ENCODE measurements at regions not wholly inside any gene's neighbourhood (a gene's known extent, or its start where the extent isn't known, plus 50 kb on each side); places are given as distances from the start of the nearest gene placed in this dataset.

- H3K9ac ChIP-seq (ENCODE audit: low read length in 2 of 2) = no peak overlapping the region
- H3K4me3 ChIP-seq (ENCODE audit: low read length in 2 of 2) = no peak overlapping the region
- H3K27ac ChIP-seq (ENCODE audit: low read length) = no peak overlapping the region
- no peaks in the 10 kb centered on the region for H3K36me3 ChIP-seq (ENCODE audit: control insufficient read depth in 2 of 2, insufficient read depth in 2 of 2, low read length in 2 of 2)
- no peaks in the 10 kb centered on the region for H3K27me3 ChIP-seq (ENCODE audit: control insufficient read depth in 1 of 2, insufficient read depth in 2 of 2, low read length in 2 of 2)
- no peaks in the 10 kb centered on the region for H3K9me3 ChIP-seq (ENCODE audit: control insufficient read depth in 2 of 2, low read length in 2 of 2)
- no peaks in the 10 kb centered on the region for H3K4me1 ChIP-seq (ENCODE audit: control insufficient read depth, insufficient read depth, low read length)
Measured at GRCh38 chr18:73944715-73945114, 202.9 kb downstream of the FBXO15 start.

DNA sequence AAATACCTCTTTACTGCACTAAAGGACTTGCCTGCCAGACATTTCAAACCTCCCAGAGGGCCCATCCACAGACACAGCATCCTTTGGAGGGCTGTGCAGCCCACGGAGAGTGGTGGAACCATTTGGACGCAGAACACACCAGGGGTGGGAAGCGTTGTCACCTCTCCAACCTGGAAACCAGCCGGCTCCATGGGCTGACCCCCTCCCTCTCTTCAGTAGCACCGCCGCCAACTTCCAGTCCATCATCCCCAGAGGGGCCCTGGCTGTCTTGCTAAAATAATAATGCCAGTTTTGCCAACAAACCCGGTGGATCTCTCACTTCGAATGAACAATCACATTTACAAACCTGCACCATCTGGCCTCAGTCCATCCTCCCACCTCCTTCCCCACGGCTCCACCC lies 203.9 kb downstream of the FBXO15 start:
- Histone ChIP-seq H3K9me3 (ENCODE audit: control insufficient read depth in 2 of 2, low read length in 2 of 2) (no peaks in the 10 kb centered on the region), H3K27ac (ENCODE audit: low read length) (no peak overlapping the region)

GRCh38 chr18:73942956-73943355 lies 204.7 kb downstream of the FBXO15 start:
- H3K27ac ChIP-seq (ENCODE audit: low read length) = no peak overlapping the region
- H3K9me3 ChIP-seq (ENCODE audit: control insufficient read depth in 2 of 2, low read length in 2 of 2) = no peaks in the 10 kb centered on the region
- no peaks in the 10 kb centered on the region for H3K36me3 ChIP-seq (ENCODE audit: control insufficient read depth in 2 of 2, insufficient read depth in 2 of 2, low read length in 2 of 2)
- no peaks in the 10 kb centered on the region for H3K27me3 ChIP-seq (ENCODE audit: control insufficient read depth in 1 of 2, insufficient read depth in 2 of 2, low read length in 2 of 2)
- no peak overlapping the region for H3K9ac ChIP-seq (ENCODE audit: low read length in 2 of 2)
- no peaks in the 10 kb centered on the region for H3K4me1 ChIP-seq (ENCODE audit: control insufficient read depth, insufficient read depth, low read length)
- H3K4me3 ChIP-seq (ENCODE audit: low read length in 2 of 2) = no peak overlapping the region

More for the DNA sequence above, 203.9 kb downstream of the FBXO15 start:
- Histone ChIP-seq H3K4me1 (ENCODE audit: control insufficient read depth, insufficient read depth, low read length) (no peaks in the 10 kb centered on the region), H3K9ac (ENCODE audit: low read length in 2 of 2) (no peak overlapping the region), H3K27me3 (ENCODE audit: control insufficient read depth in 1 of 2, insufficient read depth in 2 of 2, low read length in 2 of 2) (no peaks in the 10 kb centered on the region), H3K4me3 (ENCODE audit: low read length in 2 of 2) (no peak overlapping the region), H3K36me3 (ENCODE audit: control insufficient read depth in 2 of 2, insufficient read depth in 2 of 2, low read length in 2 of 2) (no peaks in the 10 kb centered on the region)

GRCh38 chr18:73942081-73942625 lies 205.5 kb downstream of the FBXO15 start:
- Histone ChIP-seq H3K9me3 (ENCODE audit: control insufficient read depth in 2 of 2, low read length in 2 of 2) (no peaks in the 10 kb centered on the region), H3K9ac (ENCODE audit: low read length in 2 of 2) (no peak overlapping the region), H3K4me3 (ENCODE audit: low read length in 2 of 2) (no peak overlapping the region), H3K27me3 (ENCODE audit: control insufficient read depth in 1 of 2, insufficient read depth in 2 of 2, low read length in 2 of 2) (no peaks in the 10 kb centered on the region), H3K4me1 (ENCODE audit: control insufficient read depth, insufficient read depth, low read length) (no peaks in the 10 kb centered on the region), H3K27ac (ENCODE audit: low read length) (no peak overlapping the region), H3K36me3 (ENCODE audit: control insufficient read depth in 2 of 2, insufficient read depth in 2 of 2, low read length in 2 of 2) (no peaks in the 10 kb centered on the region)

DNA sequence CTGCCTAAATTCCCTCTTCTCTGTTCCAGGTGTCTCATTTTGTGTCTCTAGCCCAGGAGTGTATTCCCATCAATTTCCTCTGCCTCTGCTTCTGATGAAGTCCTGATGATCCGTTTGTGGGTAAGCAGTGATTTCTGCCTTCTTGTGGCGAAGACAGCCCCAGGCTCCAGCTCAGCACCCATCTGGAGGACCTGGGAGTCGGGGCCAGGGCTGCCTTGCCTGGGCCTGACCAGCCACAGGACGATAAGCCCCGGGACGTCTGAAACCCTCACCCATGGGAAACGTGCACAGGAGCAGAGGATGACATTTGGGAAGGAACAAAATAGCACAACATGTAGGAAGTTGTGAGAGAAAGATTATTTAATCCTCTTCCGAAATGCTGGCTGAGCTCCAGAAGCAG lies 206.9 kb downstream of the FBXO15 start:
- no peak overlapping the region for H3K9ac ChIP-seq (ENCODE audit: low read length in 2 of 2)
- H3K4me1 ChIP-seq (ENCODE audit: control insufficient read depth, insufficient read depth, low read length) = no peaks in the 10 kb centered on the region
- no peaks in the 10 kb centered on the region for H3K36me3 ChIP-seq (ENCODE audit: control insufficient read depth in 2 of 2, insufficient read depth in 2 of 2, low read length in 2 of 2)
- H3K27me3 ChIP-seq (ENCODE audit: control insufficient read depth in 1 of 2, insufficient read depth in 2 of 2, low read length in 2 of 2) = no peaks in the 10 kb centered on the region
- no peak overlapping the region for H3K4me3 ChIP-seq (ENCODE audit: low read length in 2 of 2)
- no peaks in the 10 kb centered on the region for H3K9me3 ChIP-seq (ENCODE audit: control insufficient read depth in 2 of 2, low read length in 2 of 2)
- H3K27ac ChIP-seq (ENCODE audit: low read length) = no peak overlapping the region

GRCh38 chr18:73939391-73939790 lies 208.2 kb downstream of the FBXO15 start:
- no peaks in the 10 kb centered on the region for H3K36me3 ChIP-seq (ENCODE audit: control insufficient read depth in 2 of 2, insufficient read depth in 2 of 2, low read length in 2 of 2)
- H3K27ac ChIP-seq (ENCODE audit: low read length) = no peak overlapping the region
- H3K4me1 ChIP-seq (ENCODE audit: control insufficient read depth, insufficient read depth, low read length) = no peaks in the 10 kb centered on the region
- H3K4me3 ChIP-seq (ENCODE audit: low read length in 2 of 2) = no peak overlapping the region
- H3K27me3 ChIP-seq (ENCODE audit: control insufficient read depth in 1 of 2, insufficient read depth in 2 of 2, low read length in 2 of 2) = no peaks in the 10 kb centered on the region
- no peaks in the 10 kb centered on the region for H3K9me3 ChIP-seq (ENCODE audit: control insufficient read depth in 2 of 2, low read length in 2 of 2)
- H3K9ac ChIP-seq (ENCODE audit: low read length in 2 of 2) = no peak overlapping the region

GRCh38 chr18:73933685-73934084 lies 213.9 kb downstream of the FBXO15 start:
- Histone ChIP-seq H3K4me1 (ENCODE audit: control insufficient read depth, insufficient read depth, low read length) (no peaks in the 10 kb centered on the region), H3K4me3 (ENCODE audit: low read length in 2 of 2) (no peak overlapping the region), H3K27me3 (ENCODE audit: control insufficient read depth in 1 of 2, insufficient read depth in 2 of 2, low read length in 2 of 2) (no peaks in the 10 kb centered on the region), H3K36me3 (ENCODE audit: control insufficient read depth in 2 of 2, insufficient read depth in 2 of 2, low read length in 2 of 2) (no peaks in the 10 kb centered on the region), H3K27ac (ENCODE audit: low read length) (no peak overlapping the region), H3K9me3 (ENCODE audit: control insufficient read depth in 2 of 2, low read length in 2 of 2) (no peaks in the 10 kb centered on the region), H3K9ac (ENCODE audit: low read length in 2 of 2) (no peak overlapping the region)

DNA sequence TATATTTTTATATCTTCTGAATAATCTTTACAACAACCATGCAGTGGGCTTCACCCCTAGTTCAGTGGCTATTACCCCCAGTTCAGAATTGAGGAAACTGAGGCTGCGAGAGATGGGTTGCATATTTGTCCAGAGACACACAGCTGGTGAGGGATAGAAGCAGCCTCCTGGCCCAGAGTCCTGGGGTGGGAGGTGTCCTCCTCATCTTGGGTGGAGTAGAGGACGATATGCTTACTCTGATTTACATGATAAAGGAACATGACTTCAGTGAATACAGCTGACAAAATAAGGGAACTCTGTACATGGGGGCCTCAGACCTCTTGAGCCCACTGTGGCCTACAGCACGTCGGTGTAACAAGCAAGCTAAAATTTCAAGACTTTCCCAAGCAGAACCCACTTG lies 214.7 kb downstream of the FBXO15 start:
- H3K27ac ChIP-seq (ENCODE audit: low read length) = no peak overlapping the region
- H3K9me3 ChIP-seq (ENCODE audit: control insufficient read depth in 2 of 2, low read length in 2 of 2) = no peaks in the 10 kb centered on the region
- no peak overlapping the region for H3K4me3 ChIP-seq (ENCODE audit: low read length in 2 of 2)
- no peaks in the 10 kb centered on the region for H3K27me3 ChIP-seq (ENCODE audit: control insufficient read depth in 1 of 2, insufficient read depth in 2 of 2, low read length in 2 of 2)
- H3K36me3 ChIP-seq (ENCODE audit: control insufficient read depth in 2 of 2, insufficient read depth in 2 of 2, low read length in 2 of 2) = no peaks in the 10 kb centered on the region
- no peaks in the 10 kb centered on the region for H3K4me1 ChIP-seq (ENCODE audit: control insufficient read depth, insufficient read depth, low read length)
- no peak overlapping the region for H3K9ac ChIP-seq (ENCODE audit: low read length in 2 of 2)

- H3K27ac ChIP-seq (ENCODE audit: low read length) = no peak overlapping the region
- no peaks in the 10 kb centered on the region for H3K4me1 ChIP-seq (ENCODE audit: control insufficient read depth, insufficient read depth, low read length)
Measured at GRCh38 chr18:73927496-73927895, 220.1 kb downstream of the FBXO15 start.

DNA sequence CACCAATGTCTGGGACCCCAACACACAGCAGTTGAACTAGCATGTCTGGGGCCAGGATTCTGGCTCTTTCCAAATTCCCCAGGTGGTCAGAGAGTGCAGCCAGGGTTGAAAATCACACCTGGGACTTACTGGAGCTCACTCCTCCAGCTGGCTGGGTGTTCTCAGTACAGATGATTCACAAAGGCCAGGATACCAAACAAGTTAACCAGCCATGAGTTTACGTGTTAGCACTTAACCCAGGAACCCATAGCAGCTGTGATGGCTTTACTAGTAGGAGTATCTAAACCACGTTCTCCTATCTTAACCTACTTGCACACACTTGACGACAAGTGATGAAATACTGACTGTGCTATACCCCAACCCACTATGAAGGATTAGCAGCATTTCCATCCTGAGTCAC lies 222.8 kb downstream of the FBXO15 start:
- H3K4me1 ChIP-seq (ENCODE audit: control insufficient read depth, insufficient read depth, low read length) = no peaks in the 10 kb centered on the region
- H3K4me3 ChIP-seq (ENCODE audit: low read length in 2 of 2) = no peak overlapping the region
- H3K27ac ChIP-seq (ENCODE audit: low read length) = no peak overlapping the region
- no peaks in the 10 kb centered on the region for H3K9me3 ChIP-seq (ENCODE audit: control insufficient read depth in 2 of 2, low read length in 2 of 2)
- H3K36me3 ChIP-seq (ENCODE audit: control insufficient read depth in 2 of 2, insufficient read depth in 2 of 2, low read length in 2 of 2) = no peaks in the 10 kb centered on the region
- H3K27me3 ChIP-seq (ENCODE audit: control insufficient read depth in 1 of 2, insufficient read depth in 2 of 2, low read length in 2 of 2) = no peaks in the 10 kb centered on the region
- H3K9ac ChIP-seq (ENCODE audit: low read length in 2 of 2) = no peak overlapping the region

More at GRCh38 chr18:73927496-73927895, 220.1 kb downstream of the FBXO15 start:
- H3K9ac ChIP-seq (ENCODE audit: low read length in 2 of 2) = no peak overlapping the region
- H3K27me3 ChIP-seq (ENCODE audit: control insufficient read depth in 1 of 2, insufficient read depth in 2 of 2, low read length in 2 of 2) = no peaks in the 10 kb centered on the region
- no peak overlapping the region for H3K4me3 ChIP-seq (ENCODE audit: low read length in 2 of 2)
- H3K9me3 ChIP-seq (ENCODE audit: control insufficient read depth in 2 of 2, low read length in 2 of 2) = no peaks in the 10 kb centered on the region
- H3K36me3 ChIP-seq (ENCODE audit: control insufficient read depth in 2 of 2, insufficient read depth in 2 of 2, low read length in 2 of 2) = no peaks in the 10 kb centered on the region

GRCh38 chr18:73924307-73924706 lies 223.3 kb downstream of the FBXO15 start:
- no peak overlapping the region for H3K9ac ChIP-seq (ENCODE audit: low read length in 2 of 2)
- no peaks in the 10 kb centered on the region for H3K27me3 ChIP-seq (ENCODE audit: control insufficient read depth in 1 of 2, insufficient read depth in 2 of 2, low read length in 2 of 2)
- no peaks in the 10 kb centered on the region for H3K9me3 ChIP-seq (ENCODE audit: control insufficient read depth in 2 of 2, low read length in 2 of 2)
- H3K4me1 ChIP-seq (ENCODE audit: control insufficient read depth, insufficient read depth, low read length) = no peaks in the 10 kb centered on the region
- no peaks in the 10 kb centered on the region for H3K36me3 ChIP-seq (ENCODE audit: control insufficient read depth in 2 of 2, insufficient read depth in 2 of 2, low read length in 2 of 2)
- H3K27ac ChIP-seq (ENCODE audit: low read length) = no peak overlapping the region
- H3K4me3 ChIP-seq (ENCODE audit: low read length in 2 of 2) = no peak overlapping the region
